Mesenchymal stem cell (in vitro differentiated cells and primary cell): ENCODE measurements at regions not wholly inside any gene's neighbourhood (a gene's known extent, or its start where the extent isn't known, plus 50 kb on each side); places are given as distances from the start of the nearest gene placed in this dataset.
"Not testable (repeated sequence)": the region's sequence is repeated elsewhere in the genome, so short reads cannot be mapped to it uniquely, and the experiment has no call there.

Experiments
- DNase-seq: peaks from one replicate; pipeline ENCODE4 v3.0.0-alpha.2; 2013
- H2AFZ ChIP-seq: one replicate; pipeline ENCODE4 v1.6.1; 2013; ENCODE audit warnings: low read depth, mild to moderate bottlenecking, control low read depth, inconsistent platforms, low read length, moderate library complexity
- H2AK5ac ChIP-seq: 2 replicates; pipeline ENCODE4 v1.6.1; 2013; ENCODE audit warnings: low read length, moderate library complexity, mild to moderate bottlenecking, inconsistent platforms; ENCODE audit not compliant: severe bottlenecking
- H2BK120ac ChIP-seq: one replicate; pipeline ENCODE4 v1.6.1; 2013; ENCODE audit warnings: low read depth, mild to moderate bottlenecking, inconsistent platforms, low read length, moderate library complexity
- H2BK12ac ChIP-seq, 2 experiments: one replicate each; pipeline ENCODE4 v1.6.1; 2013; ENCODE audit warnings: inconsistent platforms in 2 of 2, low read length in 2 of 2, mild to moderate bottlenecking in 2 of 2, moderate library complexity in 2 of 2, control low read depth in 1 of 2
- H2BK15ac ChIP-seq: one replicate; pipeline ENCODE4 v1.6.1; 2013; ENCODE audit warnings: mild to moderate bottlenecking, low read depth, inconsistent platforms; ENCODE audit not compliant: poor library complexity, severe bottlenecking
- H2BK5ac ChIP-seq: 2 replicates; pipeline ENCODE4 v1.6.1; 2013; ENCODE audit warnings: low read depth, mild to moderate bottlenecking, low read length, control low read depth, inconsistent platforms; ENCODE audit not compliant: poor library complexity, severe bottlenecking
- H3K14ac ChIP-seq, 2 experiments: one replicate each; pipeline ENCODE4 v1.6.1; 2013; ENCODE audit warnings: inconsistent platforms in 2 of 2, low read length in 2 of 2, control low read depth in 1 of 2, mild to moderate bottlenecking in 1 of 2, moderate library complexity in 1 of 2
- H3K18ac ChIP-seq, 2 experiments: one replicate each; pipeline ENCODE4 v1.6.1; 2013; ENCODE audit warnings: inconsistent platforms in 2 of 2, low read length in 2 of 2, control low read depth in 1 of 2, low read depth in 1 of 2, mild to moderate bottlenecking in 1 of 2
- H3K23ac ChIP-seq, 2 experiments: one replicate each; pipeline ENCODE4 v1.6.1; 2013; ENCODE audit warnings: inconsistent platforms in 2 of 2, low read length in 2 of 2, mild to moderate bottlenecking in 2 of 2, moderate library complexity in 2 of 2, control low read depth in 1 of 2
- H3K27ac ChIP-seq: 2 replicates; pipeline ENCODE4 v1.5.1; 2013; ENCODE audit warnings: mild to moderate bottlenecking, moderate library complexity, low read length, control low read depth, inconsistent platforms; ENCODE audit not compliant: poor library complexity, severe bottlenecking
- H3K27me3 ChIP-seq, 2 experiments: 2 replicates each; pipeline versions ENCODE4 v1.6.1 to v1.7.0; 2013; ENCODE audit warnings: low read length in 2 of 2, mild to moderate bottlenecking in 2 of 2, moderate library complexity in 2 of 2, control low read depth in 1 of 2, inconsistent platforms in 1 of 2; ENCODE audit not compliant: control insufficient read depth in 1 of 2, insufficient read depth in 1 of 2
- H3K36me3 ChIP-seq, 2 experiments: 2 replicates each; pipeline versions ENCODE4 v1.6.1 to v1.7.0; 2013; ENCODE audit warnings: low read length in 2 of 2, control low read depth in 1 of 2, inconsistent platforms in 1 of 2, low read depth in 1 of 2, mild to moderate bottlenecking in 1 of 2; ENCODE audit not compliant: insufficient read depth in 2 of 2, control insufficient read depth in 1 of 2
- H3K4ac ChIP-seq, 2 experiments: one replicate each; pipeline ENCODE4 v1.6.1; 2013; ENCODE audit warnings: inconsistent platforms in 2 of 2, low read length in 2 of 2, mild to moderate bottlenecking in 2 of 2, moderate library complexity in 2 of 2, control low read depth in 1 of 2, low read depth in 1 of 2
- H3K4me1 ChIP-seq: 2 replicates; pipeline ENCODE4 v1.6.1; 2013; ENCODE audit warnings: low read depth, low read length, control low read depth; ENCODE audit not compliant: control insufficient read depth, insufficient read depth
- H3K4me2 ChIP-seq: 2 replicates; pipeline ENCODE4 v1.6.1; 2013; ENCODE audit warnings: low read length, mild to moderate bottlenecking, inconsistent platforms; ENCODE audit not compliant: poor library complexity, severe bottlenecking
- H3K4me3 ChIP-seq, 2 experiments: 2 replicates each; pipeline versions ENCODE4 v1.5.1 to v1.7.0; 2013; ENCODE audit warnings: low read length in 2 of 2, mild to moderate bottlenecking in 2 of 2, control low read depth in 1 of 2, low read depth in 1 of 2; ENCODE audit not compliant: insufficient read depth in 1 of 2
- H3K79me1 ChIP-seq: replicated peaks from 2 replicates; pipeline ENCODE4 v1.6.1; 2013; ENCODE audit warnings: mild to moderate bottlenecking, control low read depth, low read length, inconsistent platforms; ENCODE audit not compliant: poor library complexity, severe bottlenecking
- H3K9ac ChIP-seq: 2 replicates; pipeline ENCODE4 v1.7.0; 2013; ENCODE audit warnings: mild to moderate bottlenecking, low read length, moderate library complexity
- H3K9me3 ChIP-seq: 2 replicates; pipeline ENCODE4 v1.7.0; 2013; ENCODE audit warnings: mild to moderate bottlenecking, low read length; ENCODE audit not compliant: control insufficient read depth
- H4K8ac ChIP-seq: one replicate; pipeline ENCODE4 v1.6.1; 2013; ENCODE audit warnings: inconsistent platforms, mild to moderate bottlenecking, low read length, moderate library complexity
- H4K91ac ChIP-seq: one replicate; pipeline ENCODE4 v1.6.1; 2013; ENCODE audit warnings: mild to moderate bottlenecking, low read length, inconsistent platforms
- WGBS: methylation state at CpG from one replicate; pipeline ENCODE4 v1.1.7; 2013; ENCODE audit warnings: mixed read lengths; 5-methylcytosine and 5-hydroxymethylcytosine counted together

DNA sequence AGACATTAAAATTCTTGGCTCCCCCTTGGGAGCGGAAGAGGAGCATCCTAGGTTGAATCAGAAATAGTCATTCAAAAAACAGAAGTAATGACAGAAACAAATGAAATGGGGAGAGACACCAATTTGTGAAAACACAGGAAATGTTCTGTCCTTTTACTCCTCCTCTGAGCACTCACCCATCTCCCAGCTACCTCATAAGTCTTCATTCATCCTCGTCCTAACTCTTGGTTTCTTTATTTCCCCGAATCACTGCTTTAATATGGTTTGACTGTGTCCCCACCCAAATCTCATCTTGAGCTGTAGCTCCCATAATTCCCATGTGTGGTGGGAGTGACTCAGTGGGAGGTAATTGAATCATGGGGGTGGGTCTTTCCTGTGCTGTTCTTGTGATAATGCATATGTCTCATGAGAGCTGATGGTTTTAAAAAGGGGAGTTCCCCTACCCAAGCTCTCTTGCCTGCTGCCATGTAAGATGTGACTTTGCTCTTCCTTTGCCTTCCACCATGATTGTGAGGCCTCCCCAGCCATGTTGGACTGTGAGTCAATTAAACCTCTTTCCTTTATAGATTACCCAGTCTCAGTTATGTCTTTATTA is 579.7 kb upstream of the CBLB start:
- not testable (repeated sequence) for H3K4ac ChIP-seq, H3K4me3 ChIP-seq, H2BK12ac ChIP-seq, DNase-seq, H3K23ac ChIP-seq, H3K14ac ChIP-seq, H3K27ac ChIP-seq, H3K27me3 ChIP-seq, H2BK120ac ChIP-seq, H2AK5ac ChIP-seq, H2AFZ ChIP-seq, H2BK5ac ChIP-seq, H4K8ac ChIP-seq, H4K91ac ChIP-seq, H3K9ac ChIP-seq, H3K79me1 ChIP-seq, H2BK15ac ChIP-seq, H3K4me2 ChIP-seq, H3K18ac ChIP-seq, H3K9me3 ChIP-seq, H3K36me3 ChIP-seq, H3K4me1 ChIP-seq
- WGBS: 100% methylated on average over 2 of the region's 3 CpGs

DNA sequence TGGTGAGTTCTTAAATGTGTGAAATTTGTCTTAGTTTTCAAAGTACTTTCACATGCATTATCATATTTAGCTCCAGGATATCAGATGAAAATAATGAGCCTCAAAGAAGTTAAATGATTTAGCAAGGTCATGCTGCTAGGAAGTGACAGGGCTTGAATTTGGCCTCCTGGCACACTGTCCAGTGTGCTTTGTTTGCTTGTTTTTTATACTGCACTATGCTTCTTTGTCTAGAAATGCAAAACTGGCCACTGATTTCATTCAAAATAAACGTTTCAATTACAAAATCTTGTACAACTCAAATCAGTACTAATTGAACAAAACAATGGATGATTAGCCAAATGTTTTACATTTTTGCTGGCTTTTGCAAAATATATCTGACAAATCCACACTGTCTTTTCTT is 583.3 kb upstream of the CBLB start:
- WGBS: 0% methylated on average over 1 of the region's 1 CpG
- H3K4ac ChIP-seq: no peak overlapping the region
- DNase-seq: no peak

DNA sequence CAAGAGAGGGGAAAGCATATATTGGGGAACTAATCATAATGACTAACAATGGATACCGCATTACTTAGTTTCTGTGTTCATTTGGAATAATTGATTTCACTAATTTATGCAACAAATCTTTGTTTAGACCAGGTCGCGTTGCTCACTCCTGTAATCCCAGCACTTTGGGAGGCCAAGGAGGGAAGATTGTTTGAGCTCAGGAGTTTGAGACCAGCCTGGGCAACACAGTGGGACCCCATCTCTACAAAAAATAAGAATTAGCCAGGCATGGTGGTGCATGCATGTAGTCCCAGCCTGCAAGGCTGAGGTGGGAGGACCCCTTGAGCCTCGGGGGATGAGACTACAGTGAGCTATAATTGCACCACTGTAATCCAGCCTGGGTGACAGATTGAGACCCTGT is 585.7 kb upstream of the CBLB start:
- Histone ChIP-seq H3K4me3 (no peak overlapping the region), H2BK5ac (no peak overlapping the region)
- 96% methylated on average over 4 of the region's 4 CpGs for WGBS

More for the DNA sequence above, 583.3 kb upstream of the CBLB start:
- H3K4me2 ChIP-seq: no peak overlapping the region
- no peak overlapping the region for H2BK15ac ChIP-seq
- no peak overlapping the region for H3K18ac ChIP-seq
- H3K23ac ChIP-seq: no peak overlapping the region
- no peaks in the 10 kb centered on the region for H3K36me3 ChIP-seq
- H3K27me3 ChIP-seq: no peaks in the 10 kb centered on the region
- no peak overlapping the region for H2BK120ac ChIP-seq
- H2AK5ac ChIP-seq: no peak overlapping the region
- H2BK12ac ChIP-seq: no peak overlapping the region
- H3K9me3 ChIP-seq: peaks cover 6% of the 10 kb centered on the region
- no peak overlapping the region for H4K8ac ChIP-seq
- H3K4me3 ChIP-seq: no peak overlapping the region
- H3K9ac ChIP-seq: no peak overlapping the region
- H3K27ac ChIP-seq: no peak overlapping the region
- no peaks in the 10 kb centered on the region for H3K79me1 ChIP-seq
- H2AFZ ChIP-seq: no peak overlapping the region
- no peak overlapping the region for H2BK5ac ChIP-seq
- no peaks in the 10 kb centered on the region for H3K4me1 ChIP-seq
- H4K91ac ChIP-seq: no peak overlapping the region
- H3K14ac ChIP-seq: no peak overlapping the region

DNA sequence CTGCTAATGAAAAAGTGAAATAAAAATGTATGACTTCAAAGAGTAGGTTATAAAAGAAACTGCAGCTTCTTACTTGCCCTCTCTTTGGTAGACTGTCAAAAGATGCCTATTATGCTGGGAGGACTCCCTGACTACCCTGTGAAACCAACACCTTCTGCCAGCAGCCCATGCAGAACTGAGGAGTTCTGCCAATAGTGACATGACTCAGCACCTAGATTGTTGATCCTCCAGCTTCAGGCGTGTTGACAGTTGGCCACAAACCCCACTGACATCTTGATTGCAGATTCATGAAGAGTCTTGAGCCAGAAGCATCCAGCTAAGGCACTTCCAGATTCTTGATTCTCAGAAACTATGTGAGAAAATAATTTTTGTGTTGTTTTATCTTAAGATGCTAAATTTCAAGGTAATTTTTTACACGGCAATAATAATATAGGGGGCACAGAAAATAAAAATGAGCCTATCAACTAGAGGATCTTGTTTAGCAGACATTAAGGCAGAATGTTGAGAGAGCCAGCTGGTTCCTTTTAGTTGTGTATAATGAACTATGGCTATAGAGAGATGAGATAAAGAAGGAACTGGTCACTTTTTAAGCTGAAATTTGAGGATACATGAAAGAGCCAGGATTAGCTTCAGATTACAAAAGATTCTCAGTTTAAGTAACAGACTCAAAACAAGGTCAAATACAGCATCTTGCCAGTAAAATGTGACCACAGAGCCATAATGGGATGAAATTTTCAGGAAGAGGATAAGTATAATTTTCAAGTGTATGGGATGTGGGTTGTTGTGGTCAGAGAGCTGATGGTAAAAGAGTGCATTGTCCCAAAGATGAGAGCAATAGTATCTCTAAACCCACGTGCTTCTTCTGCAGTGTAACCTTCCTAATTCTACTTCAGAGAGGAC is 588.7 kb upstream of the CBLB start:
- Histone ChIP-seq H3K27me3 (no peaks in the 10 kb centered on the region), H3K36me3 (no peaks in the 10 kb centered on the region), H3K4me1 (peaks cover 2% of the 10 kb centered on the region), H4K91ac (no peak overlapping the region), H3K9me3 (no peaks in the 10 kb centered on the region), H3K14ac (no peak overlapping the region), H3K4ac (no peak overlapping the region), H2BK5ac (no peak overlapping the region), H4K8ac (no peak overlapping the region), H2AFZ (no peak overlapping the region), H3K23ac (no peak overlapping the region), H3K79me1 (no peaks in the 10 kb centered on the region), H3K4me3 (no peak overlapping the region), H2BK15ac (no peak overlapping the region), H2BK120ac (no peak overlapping the region), H2BK12ac (no peak overlapping the region), H3K9ac (no peak overlapping the region), H3K4me2 (no peak overlapping the region), H2AK5ac (no peak overlapping the region), H3K27ac (no peak overlapping the region), H3K18ac (no peak overlapping the region)
- 78% methylated on average over 3 of the region's 3 CpGs for WGBS
- DNase-seq: peak; percentile 28

More for the DNA sequence above, 585.7 kb upstream of the CBLB start:
- Histone ChIP-seq H2BK12ac (no peak overlapping the region), H3K23ac (no peak overlapping the region), H3K27ac (no peak overlapping the region), H3K9ac (no peak overlapping the region), H2AK5ac (no peak overlapping the region), H3K18ac (no peak overlapping the region), H2BK120ac (no peak overlapping the region), H3K4ac (no peak overlapping the region), H3K9me3 (no peaks in the 10 kb centered on the region), H2AFZ (no peak overlapping the region), H3K14ac (no peak overlapping the region), H3K79me1 (no peaks in the 10 kb centered on the region), H4K8ac (no peak overlapping the region), H3K4me1 (peaks cover 2% of the 10 kb centered on the region), H2BK15ac (no peak overlapping the region), H3K36me3 (no peaks in the 10 kb centered on the region), H3K4me2 (no peak overlapping the region), H4K91ac (no peak overlapping the region), H3K27me3 (no peaks in the 10 kb centered on the region)
- no peak for DNase-seq
